SK-N-SH (cell line): ENCODE measurements at regions not wholly inside any gene's neighbourhood (a gene's known extent, or its start where the extent isn't known, plus 50 kb on each side); places are given as distances from the start of the nearest gene placed in this dataset.

Experiments
- CTCF ChIA-PET: fragments of 300-600, 350-600 bp; formaldehyde crosslinking; extraction: SDS; loops from one replicate; lab custom pipeline; 2021; lab: Yijun Ruan, JAX
- POLR2A ChIA-PET: fragments of 350-600 bp; sonication (Branson Sonifier 250); formaldehyde crosslinking; extraction: SDS; loops from one replicate; lab custom pipeline; 2020; ENCODE audit warnings: antibody characterized with exemption, inconsistent platforms; lab: Yijun Ruan, JAX
- DNase-seq: peaks from one replicate; pipeline ENCODE4 v3.0.0; 2012
- H2AFZ ChIP-seq: fragments of 200-600 bp; sonication (generic); 2 replicates; pipeline ENCODE4 v1.8.1; 2016; ENCODE audit warnings: antibody characterized with exemption, mild to moderate bottlenecking, low read depth
- H3F3A ChIP-seq: fragments of 200-600 bp; sonication (generic); replicated peaks from 2 replicates; pipeline ENCODE3; 2016; ENCODE audit warnings: antibody characterized with exemption, mild to moderate bottlenecking; ENCODE audit not compliant: insufficient read depth
- H3K27ac ChIP-seq, 2 experiments: fragments of 200-500 bp in 1 of 2; fragments of 200-600 bp in 1 of 2; sonication (Bioruptor generic) in 1 of 2; sonication (generic), shearing (Covaris generic) in 1 of 2; 2 replicates each; pipeline versions ENCODE4 v1.5.1 to v1.6.1; 2014 to 2016; ENCODE audit warnings: low read depth in 2 of 2, inconsistent platforms in 1 of 2, low read length in 1 of 2, mild to moderate bottlenecking in 1 of 2, mixed read lengths in 1 of 2
- H3K27me3 ChIP-seq: fragments of 200-600 bp; sonication (generic), shearing (Covaris generic); 2 replicates; pipeline ENCODE4 v1.6.1; 2016; ENCODE audit warnings: mixed run types; ENCODE audit not compliant: insufficient read depth
- H3K36me3 ChIP-seq, 2 experiments: fragments of 200-500 bp in 1 of 2; fragments of 200-600 bp in 1 of 2; sonication (Bioruptor generic) in 1 of 2; sonication (generic) in 1 of 2; replicated peaks in 1 of 2; 2 replicates each; pipeline versions ENCODE3 to v1.5.1; 2014 to 2016; ENCODE audit warnings: low read length in 1 of 2, mild to moderate bottlenecking in 1 of 2; ENCODE audit not compliant: insufficient read depth in 2 of 2, control insufficient read depth in 1 of 2
- H3K4me1 ChIP-seq, 2 experiments: fragments of 200-500 bp in 1 of 2; fragments of 200-600 bp in 1 of 2; sonication (Bioruptor generic) in 1 of 2; sonication (generic), shearing (Covaris generic) in 1 of 2; 2 replicates each; pipeline versions ENCODE4 v1.5.1 to v1.6.1; 2014 to 2016; ENCODE audit warnings: low read depth in 1 of 2, low read length in 1 of 2, mixed run types in 1 of 2; ENCODE audit not compliant: insufficient read depth in 2 of 2, control insufficient read depth in 1 of 2
- H3K4me2 ChIP-seq: fragments of 200-600 bp; sonication (generic), shearing (Covaris generic); 2 replicates; pipeline ENCODE4 v1.6.1; 2017; ENCODE audit warnings: mixed run types
- H3K4me3 ChIP-seq, 2 experiments: fragments of 200-500 bp in 1 of 2; fragments of 200-600 bp in 1 of 2; sonication (Bioruptor generic) in 1 of 2; sonication (generic), shearing (Covaris generic) in 1 of 2; 2 replicates each; pipeline versions ENCODE4 v1.5.1 to v1.8.1; 2014 to 2016; ENCODE audit warnings: low read depth in 2 of 2, inconsistent platforms in 1 of 2, low read length in 1 of 2, mild to moderate bottlenecking in 1 of 2, mixed read lengths in 1 of 2, moderate library complexity in 1 of 2
- H3K79me2 ChIP-seq: fragments of 200-600 bp; sonication (generic); 2 replicates; pipeline ENCODE4 v1.8.1; 2017; ENCODE audit warnings: mild to moderate bottlenecking; ENCODE audit not compliant: insufficient read depth
- H3K9ac ChIP-seq: fragments of 200-600 bp; sonication (generic); 2 replicates; pipeline ENCODE4 v1.6.1; 2017; ENCODE audit warnings: mixed run types
- H3K9me2 ChIP-seq: fragments of 200-600 bp; sonication (generic); 2 replicates; pipeline ENCODE4 v1.6.1; 2017; ENCODE audit warnings: mixed run types
- H3K9me3 ChIP-seq: fragments of 200-600 bp; sonication (generic); 2 replicates; pipeline ENCODE4 v1.6.1; 2017; ENCODE audit warnings: mixed run types, mild to moderate bottlenecking, moderate library complexity
- H4K20me1 ChIP-seq: fragments of 200-600 bp; sonication (generic); 2 replicates; pipeline ENCODE4 v1.6.1; 2017; ENCODE audit warnings: mild to moderate bottlenecking, mixed run types; ENCODE audit not compliant: insufficient read depth
- GATA2 ChIP-seq: sonication (generic); formaldehyde crosslinking; IDR thresholded peaks from 2 replicates; pipeline ENCODE4 v1.5.0; 2020; ENCODE audit warnings: mild to moderate bottlenecking, missing genetic modification reagents
- MEF2A ChIP-seq: IDR thresholded peaks from 2 replicates; pipeline ENCODE4 v1.4.0; 2012; ENCODE audit warnings: low read depth, borderline replicate concordance
- NRF1 ChIP-seq: IDR thresholded peaks from 2 replicates; pipeline ENCODE4 v1.6.1; 2012; ENCODE audit warnings: low read depth, mild to moderate bottlenecking, low read length
- POLR2AphosphoS5 ChIP-seq: IDR thresholded peaks from 2 replicates; pipeline ENCODE4 v1.6.1; 2012; ENCODE audit warnings: low read depth, low read length
- RAD21 ChIP-seq: IDR thresholded peaks from 2 replicates; pipeline ENCODE4 v1.6.1; 2012; ENCODE audit warnings: mild to moderate bottlenecking, low read length
- RFX5 ChIP-seq: IDR thresholded peaks from 2 replicates; pipeline ENCODE4 v1.6.1; 2012; ENCODE audit warnings: mild to moderate bottlenecking, improper control_type of control experiment, low read length
- RXRA ChIP-seq: IDR thresholded peaks from 2 replicates; pipeline ENCODE4 v1.4.0; 2012; ENCODE audit warnings: low read depth, mild to moderate bottlenecking, borderline replicate concordance
- SIN3A ChIP-seq: IDR thresholded peaks from 2 replicates; pipeline ENCODE4 v1.6.1; 2012; ENCODE audit warnings: low read depth, mild to moderate bottlenecking, low read length, moderate library complexity, borderline replicate concordance
- SMC3 ChIP-seq: IDR thresholded peaks from 2 replicates; pipeline ENCODE4 v1.6.1; 2012; ENCODE audit warnings: low read depth, low read length, improper control_type of control experiment
- TCF12 ChIP-seq: IDR thresholded peaks from 2 replicates; pipeline ENCODE4 v1.4.0; 2012
- ZBTB33 ChIP-seq: IDR thresholded peaks from 2 replicates; pipeline ENCODE4 v1.4.0; 2012; ENCODE audit warnings: low read depth, borderline replicate concordance
- WGBS: methylation state at CpG from one replicate; pipeline ENCODE4 v1.1.6; 2017; ENCODE audit warnings: low lambda C conversion rate; 5-methylcytosine and 5-hydroxymethylcytosine counted together

GRCh38 chr9:19701274-19701673 lies 87.6 kb downstream of the SLC24A2 start (continued):
- TF ChIP-seq ZBTB33: no peak
- TF ChIP-seq TCF12: no peak
- no peak for TF ChIP-seq GATA2 (CRISPR knock-in tag)
- no peak for TF ChIP-seq RAD21
- TF ChIP-seq MEF2A: no peak

GRCh38 chr9:19700699-19701098 lies 88.1 kb downstream of the SLC24A2 start:
- H3K9ac ChIP-seq: no peak overlapping the region
- no peak overlapping the region for H3K27ac ChIP-seq
- 27% methylated on average over 3 of the region's 3 CpGs for WGBS
- H3K4me3 ChIP-seq: no peak overlapping the region
- no peaks in the 10 kb centered on the region for H3K9me2 ChIP-seq
- H3K79me2 ChIP-seq: no peaks in the 10 kb centered on the region
- no peaks in the 10 kb centered on the region for H3K9me3 ChIP-seq
- no peaks in the 10 kb centered on the region for H3F3A ChIP-seq
- H2AFZ ChIP-seq: no peak overlapping the region
- H3K4me1 ChIP-seq: no peaks in the 10 kb centered on the region
- TF ChIP-seq POLR2AphosphoS5: no peak
- no peak for TF ChIP-seq RFX5
- TF ChIP-seq SMC3: no peak
- TF ChIP-seq NRF1: no peak
- ChIA-PET POLR2A (no interaction called here), CTCF (no interaction called here)
- DNase-seq: no peak
- no peaks in the 10 kb centered on the region for H4K20me1 ChIP-seq
- H3K36me3 ChIP-seq: no peaks in the 10 kb centered on the region
- H3K4me2 ChIP-seq: no peak overlapping the region
- H3K27me3 ChIP-seq: no peaks in the 10 kb centered on the region

- Histone ChIP-seq H3K27me3 (no peaks in the 10 kb centered on the region), H3K79me2 (no peaks in the 10 kb centered on the region), H3K9me3 (no peaks in the 10 kb centered on the region)
- CTCF ChIA-PET: no interaction called here
- TF ChIP-seq RXRA (no peak), SIN3A (no peak)
- TF ChIP-seq, all 33 proteins: peak for 0
- Histone ChIP-seq H3F3A (no peaks in the 10 kb centered on the region), H2AFZ (no peak overlapping the region), H3K36me3 (no peaks in the 10 kb centered on the region), H4K20me1 (no peaks in the 10 kb centered on the region), H3K27ac (no peak overlapping the region), H3K9ac (no peak overlapping the region), H3K4me2 (no peak overlapping the region), H3K4me1 (no peaks in the 10 kb centered on the region), H3K4me3 (no peak overlapping the region), H3K9me2 (no peaks in the 10 kb centered on the region)
- WGBS: 20% methylated on average over 3 of the region's 3 CpGs
- DNase-seq: no peak
- POLR2A ChIA-PET: no interaction called here
These were observed 89.1 kb downstream of the SLC24A2 start for GRCh38 chr9:19699756-19700155.
